C1 segment of cervical spinal cord (tissue), 14 donors: ENCODE measurements at regions not wholly inside any gene's neighbourhood (a gene's known extent, or its start where the extent isn't known, plus 50 kb on each side); places are given as distances from the start of the nearest gene placed in this dataset.

Experiments used
- DNase-seq, 14 donors: peaks; one replicate each; lab custom pipeline; 2025; lab: John Stamatoyannopoulos, UW

GRCh38 chr13:63605403-63605802 lies 2189.8 kb upstream of the PCDH20 start:
- no peak for DNase-seq

GRCh38 chr13:63595811-63596210 lies 2180.2 kb upstream of the PCDH20 start:
- DNase-seq = no peak

GRCh38 chr13:63586467-63586866 lies 2170.8 kb upstream of the PCDH20 start:
- DNase-seq = no peak

- no peak for DNase-seq
These were observed 2163.1 kb upstream of the PCDH20 start for GRCh38 chr13:63578796-63579195.

GRCh38 chr13:63567031-63567430 lies 2151.4 kb upstream of the PCDH20 start:
- no peak for DNase-seq

- DNase-seq = no peak
These were observed 2138.5 kb upstream of the PCDH20 start for GRCh38 chr13:63554157-63554556.

- no peak for DNase-seq
These were observed 2136.1 kb upstream of the PCDH20 start for GRCh38 chr13:63551731-63552130.

GRCh38 chr13:63546524-63546923 lies 2130.9 kb upstream of the PCDH20 start:
- no peak for DNase-seq

- no peak for DNase-seq
These were observed 2127.1 kb upstream of the PCDH20 start for GRCh38 chr13:63542770-63543169.

- no peak for DNase-seq
These were observed 2125.7 kb upstream of the PCDH20 start for GRCh38 chr13:63541336-63541735.

- no peak for DNase-seq
These were observed 2124.4 kb upstream of the PCDH20 start for GRCh38 chr13:63540061-63540460.

- DNase-seq = no peak
These were observed 2101.7 kb upstream of the PCDH20 start for GRCh38 chr13:63517371-63517770.

GRCh38 chr13:63516124-63516523 lies 2100.5 kb upstream of the PCDH20 start:
- no peak for DNase-seq

GRCh38 chr13:63514886-63515285 lies 2099.2 kb upstream of the PCDH20 start:
- peak in 1 of 14 donors; percentile 2 for DNase-seq

GRCh38 chr13:63512095-63512494 lies 2096.4 kb upstream of the PCDH20 start:
- DNase-seq = no peak

GRCh38 chr13:63501702-63502101 lies 2086.1 kb upstream of the PCDH20 start:
- no peak for DNase-seq

- DNase-seq = no peak
These were observed 2082.0 kb upstream of the PCDH20 start for GRCh38 chr13:63497601-63498000.

GRCh38 chr13:63492604-63493003 lies 2077.0 kb upstream of the PCDH20 start:
- no peak for DNase-seq

GRCh38 chr13:63490149-63490548 lies 2074.5 kb upstream of the PCDH20 start:
- DNase-seq = no peak

GRCh38 chr13:63481334-63481733 lies 2065.7 kb upstream of the PCDH20 start:
- no peak for DNase-seq

- DNase-seq = no peak
These were observed 2057.1 kb upstream of the PCDH20 start for GRCh38 chr13:63472711-63473110.

GRCh38 chr13:63463782-63464610 lies 2048.3 kb upstream of the PCDH20 start:
- no peak for DNase-seq

- DNase-seq = no peak
These were observed 2044.9 kb upstream of the PCDH20 start for GRCh38 chr13:63460462-63461090.
